IMR-90 (cell line): ENCODE measurements at regions not wholly inside any gene's neighbourhood (a gene's known extent, or its start where the extent isn't known, plus 50 kb on each side); places are given as distances from the start of the nearest gene placed in this dataset.

Experiments
- BHLHE40 ChIP-seq: fragments of 150-350 bp; IDR thresholded peaks from 2 replicates; pipeline ENCODE4 v1.6.1; 2016; ENCODE audit warnings: mild to moderate bottlenecking, low read depth, low read length
- CEBPB ChIP-seq: IDR thresholded peaks from 2 replicates; pipeline ENCODE4 v1.6.1; 2012; ENCODE audit warnings: low read depth, low read length, improper control_type of control experiment
- CTCF ChIP-seq: conservative IDR thresholded peaks from 2 replicates; pipeline ENCODE4 v1.5.1; 2012; ENCODE audit warnings: mild to moderate bottlenecking, low read depth, low read length, improper control_type of control experiment
- FOS ChIP-seq: fragments of 150-350 bp; IDR thresholded peaks from 2 replicates; pipeline ENCODE4 v1.6.1; 2016; ENCODE audit warnings: low read depth, low read length
- MAFK ChIP-seq: IDR thresholded peaks from 2 replicates; pipeline ENCODE4 v1.6.1; 2012; ENCODE audit warnings: low read depth, low read length, improper control_type of control experiment
- MAZ ChIP-seq: IDR thresholded peaks from 2 replicates; pipeline ENCODE4 v1.6.1; 2012; ENCODE audit warnings: low read depth, mild to moderate bottlenecking, low read length, improper control_type of control experiment, moderate library complexity, borderline replicate concordance
- MXI1 ChIP-seq: IDR thresholded peaks from 2 replicates; pipeline ENCODE4 v1.6.1; 2012; ENCODE audit warnings: low read depth, mild to moderate bottlenecking, low read length, moderate library complexity, borderline replicate concordance
- NFE2L2 ChIP-seq: fragments of 150-350 bp; IDR thresholded peaks from 2 replicates; pipeline ENCODE4 v1.6.1; 2016; ENCODE audit warnings: low read depth, mild to moderate bottlenecking, low read length
- POLR2A ChIP-seq: IDR thresholded peaks from 2 replicates; pipeline ENCODE4 v1.6.1; 2012; ENCODE audit warnings: mild to moderate bottlenecking, low read depth, low read length
- RAD21 ChIP-seq: IDR thresholded peaks from 2 replicates; pipeline ENCODE4 v1.6.1; 2012; ENCODE audit warnings: low read length, improper control_type of control experiment
- RCOR1 ChIP-seq: IDR thresholded peaks from 2 replicates; pipeline ENCODE4 v1.6.1; 2012; ENCODE audit warnings: mild to moderate bottlenecking, low read length, improper control_type of control experiment; ENCODE audit not compliant: insufficient replicate concordance
- SMC3 ChIP-seq: fragments of 150-350 bp; IDR thresholded peaks from 2 replicates; pipeline ENCODE4 v1.6.1; 2016; ENCODE audit warnings: low read depth, mild to moderate bottlenecking, antibody characterized with exemption, low read length, moderate library complexity
- USF2 ChIP-seq: fragments of 150-350 bp; IDR thresholded peaks from 2 replicates; pipeline ENCODE4 v1.6.1; 2017; ENCODE audit warnings: mild to moderate bottlenecking, antibody characterized with exemption, low read length, low read depth

DNA sequence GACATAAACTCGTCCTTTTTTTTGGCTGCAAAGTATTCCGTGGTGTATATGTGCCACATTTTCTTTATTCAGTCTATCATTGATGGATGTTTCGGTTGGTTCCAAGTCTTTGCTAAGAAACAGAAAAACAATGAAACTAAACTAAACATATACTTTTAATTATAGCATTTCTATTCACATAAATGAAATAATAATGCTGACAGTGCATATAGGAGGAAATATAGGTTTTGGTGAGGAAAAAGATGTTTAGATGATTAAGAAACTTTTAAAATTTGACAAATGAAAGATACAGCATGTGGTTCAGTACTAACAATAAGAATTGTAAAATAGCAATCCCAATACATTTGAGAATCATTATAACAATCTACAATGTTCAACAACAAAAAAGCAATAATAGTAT is 1094.5 kb upstream of the CDH6 start:
- TF ChIP-seq CTCF (no peak), FOS (no peak), RCOR1 (no peak), MAFK (peak; percentile 93), POLR2A (no peak), CEBPB (no peak), BHLHE40 (no peak), SMC3 (no peak), RAD21 (no peak), MXI1 (no peak), NFE2L2 (no peak), USF2 (no peak), MAZ (no peak)
